HCT116 (cell line): ENCODE measurements at regions not wholly inside any gene's neighbourhood (a gene's known extent, or its start where the extent isn't known, plus 50 kb on each side); places are given as distances from the start of the nearest gene placed in this dataset.

Experiments used
- ATAC-seq: fragments of 200-7000 bp; cut with Tn5 transposase; 2 replicates; pipeline ENCODE4 v1.9.1; 2020; ENCODE audit warnings: mild to moderate bottlenecking, moderate library complexity
- BruUV-seq: library from RNA; stranded (reverse); fragments of 400-500 nt; replicated peaks from 2 replicates; lab custom pipeline; 2021; lab: Mats Ljungman, UMichigan
- CTCF ChIA-PET: fragments of 300-600 bp; sonication (Branson Sonifier 250); formaldehyde crosslinking; loops from one replicate; lab custom pipeline; 2021; ENCODE audit warnings: antibody characterized with exemption; lab: Charles Lee
- POLR2A ChIA-PET: fragments of 300-600, 350-600 bp; sonication (Branson Sonifier 250); formaldehyde crosslinking; loops from one replicate; lab custom pipeline; 2021; ENCODE audit warnings: antibody characterized with exemption; lab: Charles Lee
- RAD21 ChIA-PET, 2 experiments: fragments of 300-600 bp; sonication (Branson Sonifier 250); formaldehyde crosslinking; loops; one replicate each; lab custom pipeline; 2023; ENCODE audit warnings: low total read pairs in 2 of 2; ENCODE audit not compliant: uncharacterized antibody in 2 of 2, unreplicated experiment in 2 of 2, low non-redundant PET in 1 of 2; lab: Charles Lee
- DNase-seq: peaks from one replicate; pipeline ENCODE4 v3.0.0-alpha.2; 2010; ENCODE audit warnings: low read depth, low spot score
- H2AFZ ChIP-seq: fragments of 200-600 bp; shearing (Covaris generic), sonication (generic); 2 replicates; pipeline ENCODE4 v1.6.1; 2017; ENCODE audit warnings: low read depth, mixed run types, mixed read lengths, antibody characterized with exemption, low read length; ENCODE audit not compliant: poor library complexity, severe bottlenecking
- H3K27ac ChIP-seq: 2 replicates; pipeline ENCODE4 v1.5.1; 2012; ENCODE audit warnings: low read depth, low read length
- H3K27me3 ChIP-seq: fragments of 200-600 bp; sonication (generic); 2 replicates; pipeline ENCODE4 v1.6.1; 2016; ENCODE audit warnings: mixed run types, low read length, mixed read lengths; ENCODE audit not compliant: insufficient read depth
- H3K36me3 ChIP-seq, 2 experiments: fragments of 200-500 bp in 1 of 2; fragments of 200-600 bp in 1 of 2; sonication (Bioruptor generic) in 1 of 2; sonication (generic) in 1 of 2; 2 replicates each; pipeline versions ENCODE4 v1.5.1 to v1.6.1; 2014 to 2016; ENCODE audit warnings: low read length in 2 of 2, inconsistent platforms in 1 of 2, mixed read lengths in 1 of 2, mixed run types in 1 of 2; ENCODE audit not compliant: insufficient read depth in 2 of 2, control insufficient read depth in 1 of 2
- H3K4me1 ChIP-seq, 2 experiments: fragments of 200-600 bp in 1 of 2; sonication (generic) in 1 of 2; 2 replicates each; pipeline versions ENCODE4 v1.5.1 to v1.6.1; 2012 to 2017; ENCODE audit warnings: low read length in 2 of 2, inconsistent platforms in 1 of 2, mild to moderate bottlenecking in 1 of 2, mixed read lengths in 1 of 2, mixed run types in 1 of 2, moderate library complexity in 1 of 2; ENCODE audit not compliant: insufficient read depth in 2 of 2, control insufficient read depth in 1 of 2
- H3K4me2 ChIP-seq: fragments of 200-600 bp; sonication (generic); 2 replicates; pipeline ENCODE4 v1.6.1; 2017; ENCODE audit warnings: mixed run types, low read length, mixed read lengths
- H3K4me3 ChIP-seq, 2 experiments: fragments of 200-600 bp in 1 of 2; sonication (generic) in 1 of 2; replicated peaks in 1 of 2; 2 replicates each; pipeline ENCODE4 v1.5.1; 2011 to 2016; ENCODE audit warnings: low read length in 2 of 2, control low read depth in 1 of 2, low read depth in 1 of 2, mild to moderate bottlenecking in 1 of 2, mixed read lengths in 1 of 2, mixed run types in 1 of 2
- H3K79me2 ChIP-seq: fragments of 200-600 bp; sonication (generic); 2 replicates; pipeline ENCODE4 v1.6.1; 2017; ENCODE audit warnings: mild to moderate bottlenecking, mixed run types, low read length, moderate library complexity, mixed read lengths; ENCODE audit not compliant: insufficient read depth
- H3K9ac ChIP-seq: fragments of 200-600 bp; sonication (generic); 2 replicates; pipeline ENCODE4 v1.6.1; 2016; ENCODE audit warnings: low read length, mixed read lengths
- H3K9me2 ChIP-seq: fragments of 200-600 bp; sonication (generic), shearing (Covaris generic); 2 replicates; pipeline ENCODE4 v1.6.1; 2017; ENCODE audit warnings: mixed run types, mild to moderate bottlenecking, moderate library complexity; ENCODE audit not compliant: insufficient read depth
- H3K9me3 ChIP-seq, 2 experiments: fragments of 200-500 bp in 1 of 2; fragments of 200-600 bp in 1 of 2; sonication (Bioruptor generic) in 1 of 2; sonication (generic) in 1 of 2; 2 replicates each; pipeline ENCODE4 v1.6.1; 2014 to 2017; ENCODE audit warnings: low read length in 2 of 2, mixed read lengths in 2 of 2, inconsistent platforms in 1 of 2, low read depth in 1 of 2, mild to moderate bottlenecking in 1 of 2, mixed run types in 1 of 2, moderate library complexity in 1 of 2; ENCODE audit not compliant: control insufficient read depth in 1 of 2, insufficient read depth in 1 of 2
- H4K20me1 ChIP-seq: fragments of 200-600 bp; sonication (generic), shearing (Covaris generic); 2 replicates; pipeline ENCODE4 v1.6.1; 2017; ENCODE audit warnings: mixed run types, mild to moderate bottlenecking, moderate library complexity; ENCODE audit not compliant: insufficient read depth
- ATF3 ChIP-seq: IDR thresholded peaks from 2 replicates; pipeline ENCODE4 v1.6.1; 2012
- CBX3 ChIP-seq: IDR thresholded peaks from 2 replicates; pipeline ENCODE4 v1.6.1; 2012; ENCODE audit warnings: low read depth
- CEBPB ChIP-seq: IDR thresholded peaks from 2 replicates; pipeline ENCODE4 v1.6.1; 2012; ENCODE audit warnings: low read depth
- EGR1 ChIP-seq: IDR thresholded peaks from 2 replicates; pipeline ENCODE4 v1.6.1; 2012; ENCODE audit warnings: low read depth
- ELF1 ChIP-seq: IDR thresholded peaks from 2 replicates; pipeline ENCODE4 v1.6.1; 2012; ENCODE audit warnings: low read depth, borderline replicate concordance
- EZH2 ChIP-seq: fragments of 200-600 bp; sonication (generic); IDR thresholded peaks from 2 replicates; pipeline ENCODE4 v1.6.1; 2017; ENCODE audit warnings: antibody characterized with exemption, mixed run types
- JUND ChIP-seq: IDR thresholded peaks from 2 replicates; pipeline ENCODE4 v1.6.1; 2012
- MAX ChIP-seq: IDR thresholded peaks from 2 replicates; pipeline ENCODE4 v1.6.1; 2012
- POLR2AphosphoS5 ChIP-seq: IDR thresholded peaks from 2 replicates; pipeline ENCODE4 v1.6.1; 2011; ENCODE audit warnings: mild to moderate bottlenecking, low read depth, low read length, moderate library complexity
- SP1 ChIP-seq: IDR thresholded peaks from 2 replicates; pipeline ENCODE4 v1.6.1; 2012; ENCODE audit warnings: low read depth
- SRF ChIP-seq: IDR thresholded peaks from 2 replicates; pipeline ENCODE4 v1.6.1; 2012; ENCODE audit warnings: low read depth
- TCF7L2 ChIP-seq: IDR thresholded peaks from 2 replicates; pipeline ENCODE4 v1.7.0; 2011; ENCODE audit warnings: borderline replicate concordance, inconsistent platforms; ENCODE audit not compliant: insufficient read depth, insufficient read length; ENCODE audit errors: extremely low read depth
- ZNF274 ChIP-seq: fragments of 200-500 bp; sonication (Bioruptor generic); IDR thresholded peaks from 2 replicates; pipeline ENCODE4 v1.6.1; 2014; ENCODE audit warnings: mild to moderate bottlenecking, low read depth, low read length, inconsistent platforms
- intact Hi-C: fragments of 100-400 bp; cut with micrococcal nuclease; formaldehyde crosslinking; loops from 2 replicates; pipeline ENCODE4 v1.10.0; 2022
- TF ChIP-seq, protein P1 (sequence below): IDR thresholded peaks from 2 replicates; pipeline ENCODE4 v1.6.1; 2011; ENCODE audit warnings: mild to moderate bottlenecking, low read length, moderate library complexity; ENCODE audit not compliant: insufficient replicate concordance; ENCODE audit errors: extremely low read depth
- TF ChIP-seq, protein P2 (sequence below): IDR thresholded peaks from 2 replicates; pipeline ENCODE4 v1.6.1; 2012; ENCODE audit warnings: low read depth

DNA sequence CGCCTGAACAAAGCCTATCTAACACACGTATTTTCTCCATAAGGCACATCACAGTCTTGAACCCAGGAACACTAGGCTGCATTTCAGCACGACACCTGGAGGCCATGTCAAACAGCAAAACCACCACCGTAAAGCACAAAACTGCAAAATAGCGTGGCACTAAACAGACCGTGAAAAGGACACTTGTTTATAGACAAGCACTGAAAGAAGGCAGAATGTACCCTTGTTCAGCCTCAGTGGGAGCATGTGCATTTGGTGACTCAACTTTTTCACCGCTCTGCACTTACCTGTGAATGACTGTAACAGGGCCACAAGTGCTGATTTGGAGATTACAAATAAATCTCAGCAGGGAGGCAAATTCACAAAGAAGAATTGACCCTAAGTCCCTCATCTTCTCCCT lies 80.8 kb downstream of the ISG20 start (continued):
- TF ChIP-seq, protein P1, sequence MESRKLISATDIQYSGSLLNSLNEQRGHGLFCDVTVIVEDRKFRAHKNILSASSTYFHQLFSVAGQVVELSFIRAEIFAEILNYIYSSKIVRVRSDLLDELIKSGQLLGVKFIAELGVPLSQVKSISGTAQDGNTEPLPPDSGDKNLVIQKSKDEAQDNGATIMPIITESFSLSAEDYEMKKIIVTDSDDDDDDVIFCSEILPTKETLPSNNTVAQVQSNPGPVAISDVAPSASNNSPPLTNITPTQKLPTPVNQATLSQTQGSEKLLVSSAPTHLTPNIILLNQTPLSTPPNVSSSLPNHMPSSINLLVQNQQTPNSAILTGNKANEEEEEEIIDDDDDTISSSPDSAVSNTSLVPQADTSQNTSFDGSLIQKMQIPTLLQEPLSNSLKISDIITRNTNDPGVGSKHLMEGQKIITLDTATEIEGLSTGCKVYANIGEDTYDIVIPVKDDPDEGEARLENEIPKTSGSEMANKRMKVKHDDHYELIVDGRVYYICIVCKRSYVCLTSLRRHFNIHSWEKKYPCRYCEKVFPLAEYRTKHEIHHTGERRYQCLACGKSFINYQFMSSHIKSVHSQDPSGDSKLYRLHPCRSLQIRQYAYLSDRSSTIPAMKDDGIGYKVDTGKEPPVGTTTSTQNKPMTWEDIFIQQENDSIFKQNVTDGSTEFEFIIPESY: no peak
- TF ChIP-seq CEBPB (no peak), CBX3 (no peak), MAX (no peak), EZH2 (no peak)

- BruUV-seq: no TSS peak
- Histone ChIP-seq H3K4me3 (no peak overlapping the region), H3K79me2 (no peaks in the 10 kb centered on the region), H3K27ac (no peak overlapping the region), H3K9me2 (no peaks in the 10 kb centered on the region), H3K9ac (no peak overlapping the region), H4K20me1 (no peaks in the 10 kb centered on the region), H3K4me2 (no peak overlapping the region), H3K9me3 (no peaks in the 10 kb centered on the region), H3K4me1 (no peaks in the 10 kb centered on the region), H2AFZ (no peak overlapping the region), H3K36me3 (no peaks in the 10 kb centered on the region), H3K27me3 (peaks cover 31% of the 10 kb centered on the region)
- DNase-seq (no peak), ATAC-seq (no peak)
- CTCF ChIA-PET: interaction anchor here (1.2 kb wide), 1 partner anchor 17 kb away, joined by 3 read pairs; no protein-coding TSS in a partner anchor
- RAD21 ChIA-PET: no interaction called here
- intact Hi-C loops: no loop called here
- POLR2A ChIA-PET: no interaction called here
- TF ChIP-seq SP1 (no peak), CBX3 (no peak), SRF (no peak), EZH2 (no peak), TCF7L2 (no peak), EGR1 (no peak), ELF1 (no peak), ZNF274 (no peak), ATF3 (no peak), JUND (no peak), POLR2AphosphoS5 (no peak)
- TF ChIP-seq, protein P1: no peak
- TF ChIP-seq, protein P2, sequence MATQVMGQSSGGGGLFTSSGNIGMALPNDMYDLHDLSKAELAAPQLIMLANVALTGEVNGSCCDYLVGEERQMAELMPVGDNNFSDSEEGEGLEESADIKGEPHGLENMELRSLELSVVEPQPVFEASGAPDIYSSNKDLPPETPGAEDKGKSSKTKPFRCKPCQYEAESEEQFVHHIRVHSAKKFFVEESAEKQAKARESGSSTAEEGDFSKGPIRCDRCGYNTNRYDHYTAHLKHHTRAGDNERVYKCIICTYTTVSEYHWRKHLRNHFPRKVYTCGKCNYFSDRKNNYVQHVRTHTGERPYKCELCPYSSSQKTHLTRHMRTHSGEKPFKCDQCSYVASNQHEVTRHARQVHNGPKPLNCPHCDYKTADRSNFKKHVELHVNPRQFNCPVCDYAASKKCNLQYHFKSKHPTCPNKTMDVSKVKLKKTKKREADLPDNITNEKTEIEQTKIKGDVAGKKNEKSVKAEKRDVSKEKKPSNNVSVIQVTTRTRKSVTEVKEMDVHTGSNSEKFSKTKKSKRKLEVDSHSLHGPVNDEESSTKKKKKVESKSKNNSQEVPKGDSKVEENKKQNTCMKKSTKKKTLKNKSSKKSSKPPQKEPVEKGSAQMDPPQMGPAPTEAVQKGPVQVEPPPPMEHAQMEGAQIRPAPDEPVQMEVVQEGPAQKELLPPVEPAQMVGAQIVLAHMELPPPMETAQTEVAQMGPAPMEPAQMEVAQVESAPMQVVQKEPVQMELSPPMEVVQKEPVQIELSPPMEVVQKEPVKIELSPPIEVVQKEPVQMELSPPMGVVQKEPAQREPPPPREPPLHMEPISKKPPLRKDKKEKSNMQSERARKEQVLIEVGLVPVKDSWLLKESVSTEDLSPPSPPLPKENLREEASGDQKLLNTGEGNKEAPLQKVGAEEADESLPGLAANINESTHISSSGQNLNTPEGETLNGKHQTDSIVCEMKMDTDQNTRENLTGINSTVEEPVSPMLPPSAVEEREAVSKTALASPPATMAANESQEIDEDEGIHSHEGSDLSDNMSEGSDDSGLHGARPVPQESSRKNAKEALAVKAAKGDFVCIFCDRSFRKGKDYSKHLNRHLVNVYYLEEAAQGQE: no peak
Measured at GRCh38 chr15:88725305-88726210, 77.7 kb upstream of the ACAN start.
